ENCODE measurements at regions not wholly inside any gene's neighbourhood (a gene's known extent, or its start where the extent isn't known, plus 50 kb on each side); places are given as distances from the start of the nearest gene placed in this dataset.

DNA sequence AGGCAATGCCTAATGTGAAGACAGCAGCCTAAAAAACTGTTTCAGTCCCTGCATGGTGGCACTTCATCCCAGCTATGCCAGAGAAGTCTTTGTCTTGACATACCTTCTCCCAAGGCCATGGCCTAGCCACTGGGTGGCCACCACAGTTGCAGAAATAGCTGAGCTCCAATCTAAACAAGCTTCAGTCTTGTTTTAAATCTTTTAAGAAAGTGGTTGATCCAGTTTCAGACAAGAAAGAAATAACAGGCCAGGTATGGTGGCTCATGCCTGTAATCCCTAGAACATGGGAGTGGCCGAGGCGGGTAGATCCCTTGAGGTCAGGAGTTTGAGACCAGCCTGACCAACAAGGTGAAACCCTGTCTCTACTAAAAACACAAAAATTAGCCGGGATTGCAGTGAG, 600.0 kb upstream of the PLXNA2 start:
- no peak for TF ChIP-seq SIN3A (IDR thresholded peaks at IDR 0.05; ENCODE audit: borderline replicate concordance, insufficient read depth, low read length)
- no peak for TF ChIP-seq POLR2AphosphoS5 (IDR thresholded peaks at IDR 0.05; ENCODE audit: low read depth, low read length)
- TF ChIP-seq TAF1 (IDR thresholded peaks at IDR 0.05; ENCODE audit: borderline replicate concordance, insufficient read depth, low read length) = no peak
- TF ChIP-seq, protein P1, sequence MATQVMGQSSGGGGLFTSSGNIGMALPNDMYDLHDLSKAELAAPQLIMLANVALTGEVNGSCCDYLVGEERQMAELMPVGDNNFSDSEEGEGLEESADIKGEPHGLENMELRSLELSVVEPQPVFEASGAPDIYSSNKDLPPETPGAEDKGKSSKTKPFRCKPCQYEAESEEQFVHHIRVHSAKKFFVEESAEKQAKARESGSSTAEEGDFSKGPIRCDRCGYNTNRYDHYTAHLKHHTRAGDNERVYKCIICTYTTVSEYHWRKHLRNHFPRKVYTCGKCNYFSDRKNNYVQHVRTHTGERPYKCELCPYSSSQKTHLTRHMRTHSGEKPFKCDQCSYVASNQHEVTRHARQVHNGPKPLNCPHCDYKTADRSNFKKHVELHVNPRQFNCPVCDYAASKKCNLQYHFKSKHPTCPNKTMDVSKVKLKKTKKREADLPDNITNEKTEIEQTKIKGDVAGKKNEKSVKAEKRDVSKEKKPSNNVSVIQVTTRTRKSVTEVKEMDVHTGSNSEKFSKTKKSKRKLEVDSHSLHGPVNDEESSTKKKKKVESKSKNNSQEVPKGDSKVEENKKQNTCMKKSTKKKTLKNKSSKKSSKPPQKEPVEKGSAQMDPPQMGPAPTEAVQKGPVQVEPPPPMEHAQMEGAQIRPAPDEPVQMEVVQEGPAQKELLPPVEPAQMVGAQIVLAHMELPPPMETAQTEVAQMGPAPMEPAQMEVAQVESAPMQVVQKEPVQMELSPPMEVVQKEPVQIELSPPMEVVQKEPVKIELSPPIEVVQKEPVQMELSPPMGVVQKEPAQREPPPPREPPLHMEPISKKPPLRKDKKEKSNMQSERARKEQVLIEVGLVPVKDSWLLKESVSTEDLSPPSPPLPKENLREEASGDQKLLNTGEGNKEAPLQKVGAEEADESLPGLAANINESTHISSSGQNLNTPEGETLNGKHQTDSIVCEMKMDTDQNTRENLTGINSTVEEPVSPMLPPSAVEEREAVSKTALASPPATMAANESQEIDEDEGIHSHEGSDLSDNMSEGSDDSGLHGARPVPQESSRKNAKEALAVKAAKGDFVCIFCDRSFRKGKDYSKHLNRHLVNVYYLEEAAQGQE (IDR thresholded peaks at IDR 0.05; ENCODE audit: insufficient read depth in 1 of 2, low read depth in 2 of 2, low read length in 2 of 2) = no peak

All from PFSK-1 (cell line).